ENCODE measurements at regions not wholly inside any gene's neighbourhood (a gene's known extent, or its start where the extent isn't known, plus 50 kb on each side); places are given as distances from the start of the nearest gene placed in this dataset.

GRCh38 chr9:19600538-19600937 is 188.3 kb downstream of the SLC24A2 start:
- no peak for TF ChIP-seq CTCF (IDR thresholded peaks at IDR 0.05)
- no peak for TF ChIP-seq POLR2A (IDR thresholded peaks at IDR 0.05)
- TF ChIP-seq POLR2AphosphoS5 (IDR thresholded peaks at IDR 0.05): no peak

All from gastroesophageal sphincter (tissue), 3 donors.